ENCODE measurements at regions not wholly inside any gene's neighbourhood (a gene's known extent, or its start where the extent isn't known, plus 50 kb on each side); places are given as distances from the start of the nearest gene placed in this dataset.

DNA sequence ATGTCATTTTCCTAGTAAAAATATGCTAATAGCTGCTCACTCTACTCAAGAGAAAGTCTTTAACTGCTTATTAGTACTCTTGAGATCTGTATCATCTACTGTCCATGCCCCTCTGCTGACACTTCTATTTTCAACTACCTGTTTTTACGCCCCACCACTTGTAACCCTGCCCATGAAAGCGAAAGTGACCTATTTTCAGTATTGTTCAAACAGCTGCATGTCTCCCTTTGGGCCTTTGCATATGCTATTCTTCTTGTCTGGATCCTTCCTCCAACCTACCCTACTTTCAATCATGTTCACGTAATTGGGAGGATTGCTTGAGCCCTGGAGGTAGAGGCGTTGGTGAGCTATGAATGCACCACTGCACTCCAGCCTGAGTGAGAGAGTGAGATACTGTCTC, 1481.3 kb downstream of the GATA3 start:
- peak; percentile 61 for DNase-seq (ENCODE audit: low read depth)
- TF ChIP-seq, protein P1, sequence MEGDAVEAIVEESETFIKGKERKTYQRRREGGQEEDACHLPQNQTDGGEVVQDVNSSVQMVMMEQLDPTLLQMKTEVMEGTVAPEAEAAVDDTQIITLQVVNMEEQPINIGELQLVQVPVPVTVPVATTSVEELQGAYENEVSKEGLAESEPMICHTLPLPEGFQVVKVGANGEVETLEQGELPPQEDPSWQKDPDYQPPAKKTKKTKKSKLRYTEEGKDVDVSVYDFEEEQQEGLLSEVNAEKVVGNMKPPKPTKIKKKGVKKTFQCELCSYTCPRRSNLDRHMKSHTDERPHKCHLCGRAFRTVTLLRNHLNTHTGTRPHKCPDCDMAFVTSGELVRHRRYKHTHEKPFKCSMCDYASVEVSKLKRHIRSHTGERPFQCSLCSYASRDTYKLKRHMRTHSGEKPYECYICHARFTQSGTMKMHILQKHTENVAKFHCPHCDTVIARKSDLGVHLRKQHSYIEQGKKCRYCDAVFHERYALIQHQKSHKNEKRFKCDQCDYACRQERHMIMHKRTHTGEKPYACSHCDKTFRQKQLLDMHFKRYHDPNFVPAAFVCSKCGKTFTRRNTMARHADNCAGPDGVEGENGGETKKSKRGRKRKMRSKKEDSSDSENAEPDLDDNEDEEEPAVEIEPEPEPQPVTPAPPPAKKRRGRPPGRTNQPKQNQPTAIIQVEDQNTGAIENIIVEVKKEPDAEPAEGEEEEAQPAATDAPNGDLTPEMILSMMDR (IDR thresholded peaks at IDR 0.05; ENCODE audit: low read depth, low read length, missing control alignments) = no peak
- H3K4me3 ChIP-seq (ENCODE audit: low read depth, low read length) = no peak overlapping the region

DNA sequence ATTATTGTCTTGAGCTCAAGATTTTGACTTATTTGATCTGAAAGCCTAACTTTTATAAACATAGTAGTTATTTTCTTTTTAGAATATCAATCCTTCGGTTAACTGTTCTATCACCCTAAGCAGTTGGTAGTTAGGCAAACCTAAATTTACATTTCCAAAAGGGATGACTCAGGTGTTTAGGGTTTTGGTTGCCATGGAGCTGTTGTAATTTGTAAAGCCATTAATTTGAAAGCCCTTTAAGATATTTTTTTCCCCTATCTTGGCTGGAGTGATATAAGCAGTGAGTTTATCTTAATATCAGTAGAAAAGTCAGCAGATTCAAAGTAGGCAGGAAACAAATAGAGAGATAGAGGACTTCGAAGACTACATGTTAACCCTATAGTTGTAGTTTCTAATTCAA, 1472.6 kb upstream of the CELF2 start:
- no peak for DNase-seq (ENCODE audit: low read depth)
- TF ChIP-seq, protein P1 (IDR thresholded peaks at IDR 0.05; ENCODE audit: low read depth, low read length, missing control alignments) = no peak
- no peak overlapping the region for H3K4me3 ChIP-seq (ENCODE audit: low read depth, low read length)

DNA sequence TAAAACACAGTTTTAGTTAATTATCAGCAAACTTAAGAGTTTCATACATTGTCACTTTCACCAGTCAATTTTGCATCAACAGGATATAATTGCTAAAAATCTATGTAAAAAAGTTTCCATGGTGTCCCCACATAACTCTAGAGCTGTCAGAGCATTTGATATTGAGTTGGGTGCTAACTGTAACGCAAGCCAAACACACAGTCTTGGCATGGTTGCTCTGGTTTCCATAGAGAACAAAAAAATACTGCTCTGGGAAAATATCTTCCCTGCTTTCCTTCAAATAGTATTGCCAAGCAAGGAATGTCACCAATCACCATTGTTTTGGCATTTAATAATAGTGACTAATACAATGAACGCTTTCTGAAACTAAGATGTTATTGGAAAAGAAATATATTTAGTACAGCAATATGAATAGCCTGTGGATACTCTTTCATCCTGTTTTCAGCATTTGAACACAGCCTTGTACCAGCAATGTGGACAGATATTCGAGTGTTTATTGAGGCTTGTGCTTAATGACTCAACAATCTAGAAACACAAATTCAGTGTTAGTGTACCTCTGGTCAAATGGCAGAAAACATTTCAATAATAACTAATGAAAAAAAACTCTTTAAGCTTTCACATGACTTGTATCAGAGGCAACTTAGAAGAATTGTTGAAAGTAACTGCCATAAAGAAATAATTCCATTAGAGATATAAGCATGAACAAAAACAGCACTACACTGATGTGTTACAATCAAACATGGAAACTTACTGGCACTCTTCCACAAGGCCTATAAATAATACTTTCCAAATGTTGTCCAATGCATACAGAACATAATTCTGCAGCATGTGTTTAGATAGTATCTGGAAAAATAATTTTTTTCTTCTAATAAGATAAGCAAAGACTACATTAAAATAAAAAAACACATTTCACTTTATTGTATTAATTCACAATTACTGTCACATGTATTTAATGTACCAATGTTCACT, 1469.5 kb upstream of the CELF2 start:
- H3K4me3 ChIP-seq (ENCODE audit: low read depth, low read length) = no peak overlapping the region
- TF ChIP-seq, protein P1 (IDR thresholded peaks at IDR 0.05; ENCODE audit: low read depth, low read length, missing control alignments) = no peak
- no peak for DNase-seq (ENCODE audit: low read depth)

DNA sequence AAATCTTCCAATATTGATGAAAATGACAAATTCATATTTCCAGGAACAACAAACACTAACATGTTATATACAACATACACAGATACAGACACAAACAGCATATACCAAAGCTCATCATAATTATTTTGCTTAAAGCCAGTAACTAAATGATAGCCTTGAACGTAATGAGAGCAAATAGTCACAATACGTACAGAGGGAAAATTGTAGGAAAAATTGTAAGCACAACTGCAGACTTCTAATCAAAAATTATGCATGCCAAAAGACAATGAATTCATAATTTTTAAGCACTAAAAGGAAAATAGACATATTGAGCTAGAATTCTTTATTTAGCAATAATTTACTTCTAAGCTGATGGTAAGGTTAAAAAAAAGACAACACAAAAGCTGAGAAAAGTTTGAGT, 1466.9 kb upstream of the CELF2 start:
- DNase-seq (ENCODE audit: low read depth) = no peak
- no peak overlapping the region for H3K4me3 ChIP-seq (ENCODE audit: low read depth, low read length)
- TF ChIP-seq, protein P1 (IDR thresholded peaks at IDR 0.05; ENCODE audit: low read depth, low read length, missing control alignments) = no peak

DNA sequence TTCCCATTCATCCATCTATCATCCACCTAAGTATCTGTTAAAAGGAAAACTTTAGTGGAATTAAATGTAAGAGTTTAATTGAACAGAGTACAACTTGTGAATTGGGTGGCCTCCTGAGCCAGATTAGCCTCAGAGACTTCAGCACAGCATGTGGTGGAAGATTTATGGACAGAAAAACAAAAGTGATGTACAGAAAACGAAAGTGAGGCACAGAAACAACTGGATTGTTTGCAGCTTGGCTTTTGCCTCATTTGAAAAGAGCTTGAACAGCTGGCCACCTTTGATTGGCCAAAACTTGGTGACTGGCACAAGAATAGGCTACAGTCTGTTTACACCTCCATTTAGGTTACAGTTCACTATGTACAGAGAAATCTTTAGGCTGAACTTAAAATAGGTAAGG, 1463.4 kb upstream of the CELF2 start:
- no peak overlapping the region for H3K4me3 ChIP-seq (ENCODE audit: low read depth, low read length)
- DNase-seq (ENCODE audit: low read depth) = no peak
- TF ChIP-seq, protein P1 (IDR thresholded peaks at IDR 0.05; ENCODE audit: low read depth, low read length, missing control alignments) = no peak

DNA sequence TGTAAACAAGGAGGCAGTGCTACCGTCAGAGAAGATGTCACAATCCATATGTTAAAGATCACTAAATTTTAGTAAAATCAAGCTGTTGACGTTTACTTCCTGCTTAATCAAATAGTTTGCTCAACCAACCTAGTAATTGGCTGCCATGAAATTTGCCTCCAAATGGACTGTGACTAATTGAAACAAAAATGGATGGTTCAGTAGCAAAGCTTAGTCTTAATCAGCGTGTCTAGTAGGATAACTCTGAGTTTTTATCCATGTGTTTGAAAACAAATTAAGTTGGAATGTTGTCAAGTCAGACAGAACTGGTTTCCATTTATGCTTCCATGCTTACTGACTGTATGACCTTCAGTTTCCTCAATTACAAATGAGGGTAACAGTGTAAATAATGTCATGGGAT, 1456.7 kb upstream of the CELF2 start:
- no peak for DNase-seq (ENCODE audit: low read depth)
- no peak overlapping the region for H3K4me3 ChIP-seq (ENCODE audit: low read depth, low read length)
- TF ChIP-seq, protein P1 (IDR thresholded peaks at IDR 0.05; ENCODE audit: low read depth, low read length, missing control alignments) = no peak
